Keratinocyte (primary cell): ENCODE measurements at regions not wholly inside any gene's neighbourhood (a gene's known extent, or its start where the extent isn't known, plus 50 kb on each side); places are given as distances from the start of the nearest gene placed in this dataset.

Experiments
- EZH2 ChIP-seq: IDR thresholded peaks from one replicate; pipeline ENCODE4 v1.6.1; 2012; ENCODE audit warnings: inconsistent platforms, mild to moderate bottlenecking, low read length, moderate library complexity
- TF ChIP-seq, protein P1 (sequence below), 3 experiments: IDR thresholded peaks in 1 of 3; conservative IDR thresholded peaks in 1 of 3; optimal IDR thresholded peaks in 1 of 3; 2 replicates in 2 of 3; 3 replicates in 1 of 3; pipeline versions ENCODE3 to v1.5.1; 2011; ENCODE audit warnings: low read length in 3 of 3, mild to moderate bottlenecking in 3 of 3, moderate library complexity in 2 of 3, control low read depth in 1 of 3, inconsistent platforms in 1 of 3; ENCODE audit not compliant: insufficient read depth in 2 of 3; ENCODE audit errors: extremely low read depth in 1 of 3

DNA sequence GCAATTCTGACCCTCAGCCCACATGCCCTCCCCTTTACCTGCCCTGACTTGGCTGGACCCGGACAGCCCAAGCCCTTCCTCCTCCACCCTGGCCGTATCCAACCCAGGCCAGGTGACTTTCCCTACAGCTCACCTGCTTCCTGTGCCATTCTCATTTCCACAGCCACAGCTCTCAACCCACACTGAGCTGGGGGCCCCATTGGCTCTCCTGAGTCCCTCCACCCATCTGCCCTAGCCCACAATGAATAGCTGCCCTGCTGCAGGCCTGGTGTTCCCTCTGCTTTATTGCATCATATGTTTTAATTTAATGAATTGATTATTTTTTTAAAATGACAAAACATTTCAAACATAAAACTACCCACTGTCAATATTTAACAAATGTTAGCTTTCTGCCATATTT lies 118.5 kb upstream of the BACH2 start:
- TF ChIP-seq, protein P1, sequence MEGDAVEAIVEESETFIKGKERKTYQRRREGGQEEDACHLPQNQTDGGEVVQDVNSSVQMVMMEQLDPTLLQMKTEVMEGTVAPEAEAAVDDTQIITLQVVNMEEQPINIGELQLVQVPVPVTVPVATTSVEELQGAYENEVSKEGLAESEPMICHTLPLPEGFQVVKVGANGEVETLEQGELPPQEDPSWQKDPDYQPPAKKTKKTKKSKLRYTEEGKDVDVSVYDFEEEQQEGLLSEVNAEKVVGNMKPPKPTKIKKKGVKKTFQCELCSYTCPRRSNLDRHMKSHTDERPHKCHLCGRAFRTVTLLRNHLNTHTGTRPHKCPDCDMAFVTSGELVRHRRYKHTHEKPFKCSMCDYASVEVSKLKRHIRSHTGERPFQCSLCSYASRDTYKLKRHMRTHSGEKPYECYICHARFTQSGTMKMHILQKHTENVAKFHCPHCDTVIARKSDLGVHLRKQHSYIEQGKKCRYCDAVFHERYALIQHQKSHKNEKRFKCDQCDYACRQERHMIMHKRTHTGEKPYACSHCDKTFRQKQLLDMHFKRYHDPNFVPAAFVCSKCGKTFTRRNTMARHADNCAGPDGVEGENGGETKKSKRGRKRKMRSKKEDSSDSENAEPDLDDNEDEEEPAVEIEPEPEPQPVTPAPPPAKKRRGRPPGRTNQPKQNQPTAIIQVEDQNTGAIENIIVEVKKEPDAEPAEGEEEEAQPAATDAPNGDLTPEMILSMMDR (optimal IDR thresholded peaks at IDR 0.05 in 1 of 3, IDR thresholded peaks at IDR 0.05 in 1 of 3, conservative IDR thresholded peaks at IDR 0.05 in 1 of 3; ENCODE audit: extremely low read depth in 1 of 3, insufficient read depth in 2 of 3, low read length in 3 of 3), result no peak
- TF ChIP-seq EZH2, result no peak
